HG02970 (cell line): ENCODE measurements at regions not wholly inside any gene's neighbourhood (a gene's known extent, or its start where the extent isn't known, plus 50 kb on each side); places are given as distances from the start of the nearest gene placed in this dataset.

ENCODE experiments used
- ATAC-seq: cut with Tn5 transposase; IDR thresholded peaks from one replicate; pipeline ENCODE4 v1.9.1; 2021; ENCODE audit warnings: mild to moderate bottlenecking, moderate library complexity, moderate number of reproducible peaks; ENCODE audit not compliant: unreplicated experiment, low FRiP score

DNA sequence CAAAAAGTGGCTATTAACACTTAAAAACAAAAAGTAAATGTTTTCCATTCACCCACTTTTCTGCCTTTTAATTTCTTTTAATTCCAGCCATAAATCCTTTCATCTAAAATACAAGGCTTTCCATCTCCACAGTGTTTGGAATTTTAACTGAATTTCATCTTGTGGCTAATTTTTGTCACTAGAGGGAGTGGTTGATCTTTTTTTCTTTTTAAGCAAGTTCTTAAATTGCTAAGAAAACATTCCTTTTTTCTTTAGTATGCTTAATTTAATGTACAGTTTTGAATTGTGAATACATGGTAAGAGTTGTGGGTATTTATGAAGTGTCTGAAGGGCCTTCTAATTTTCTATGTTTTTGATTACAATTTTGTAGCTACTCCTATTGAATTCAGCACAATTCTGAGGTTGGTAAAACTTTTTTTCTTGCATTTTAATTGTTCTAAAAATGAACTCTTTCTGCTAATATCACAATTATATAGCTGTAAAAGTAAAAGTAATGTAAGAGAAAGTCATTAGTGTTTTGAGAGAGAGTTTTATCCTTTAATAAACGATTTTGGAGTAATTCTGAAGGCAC, 54.9 kb upstream of the ANK3 start:
- no peak for ATAC-seq

DNA sequence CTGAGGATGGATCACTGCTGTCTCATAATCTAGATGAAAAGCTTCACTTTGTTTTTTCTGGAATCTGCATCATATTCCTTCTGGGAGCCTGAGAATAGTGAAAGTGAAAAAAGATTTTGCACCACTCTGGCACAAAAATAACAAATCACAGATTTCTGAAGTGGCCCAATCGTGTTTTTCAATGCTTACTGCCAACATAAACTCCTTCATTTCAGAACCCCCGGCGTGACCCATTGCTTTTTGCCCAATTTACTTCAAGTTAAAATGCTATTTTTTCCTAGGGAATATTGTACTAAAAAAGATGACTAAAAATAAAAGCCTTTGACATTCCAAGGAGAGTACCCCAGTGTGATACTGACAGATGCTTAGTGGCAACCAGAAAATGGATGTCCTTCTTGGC, 53.7 kb upstream of the ANK3 start:
- ATAC-seq, result no peak

DNA sequence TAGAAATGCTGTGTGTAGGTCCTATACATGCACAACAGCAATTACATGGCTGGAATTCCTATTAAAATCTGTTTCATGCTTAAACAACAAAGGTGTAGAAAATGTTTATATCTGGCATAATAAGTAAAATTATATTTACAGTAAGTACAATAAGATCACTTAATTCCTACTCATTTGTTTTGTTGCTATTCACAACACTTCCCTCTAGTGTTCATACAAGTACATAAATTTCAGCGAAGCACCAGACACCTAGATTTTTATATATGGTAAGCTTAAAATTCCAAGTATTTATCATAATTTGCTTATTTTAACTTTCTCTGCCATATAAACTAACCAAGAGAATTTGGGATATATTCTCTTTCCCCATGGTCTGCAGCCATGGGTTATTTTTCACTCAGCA, 51.8 kb upstream of the ANK3 start:
- ATAC-seq, result no peak

DNA sequence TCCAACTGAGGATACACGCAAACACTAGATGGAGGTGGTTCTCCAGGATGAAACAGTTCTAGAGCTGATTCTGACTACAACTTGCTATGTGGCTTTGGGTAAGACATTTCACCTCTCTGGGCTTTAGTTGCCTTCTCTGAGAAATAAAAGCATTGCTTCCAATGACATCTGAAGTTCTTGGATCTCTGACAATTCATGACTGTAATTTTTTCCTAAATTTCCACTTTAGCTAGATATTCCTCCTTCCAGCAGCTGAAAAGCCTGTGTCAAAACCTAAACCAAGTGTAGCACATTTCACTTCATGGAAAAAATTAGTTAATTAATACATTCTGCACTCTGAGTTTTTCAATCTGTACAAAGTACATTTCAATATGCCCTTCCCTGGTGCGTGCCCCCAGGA, 50.0 kb upstream of the ANK3 start:
- no peak for ATAC-seq
